ENCODE measurements at regions not wholly inside any gene's neighbourhood (a gene's known extent, or its start where the extent isn't known, plus 50 kb on each side); places are given as distances from the start of the nearest gene placed in this dataset.
"Not testable (repeated sequence)": the region's sequence is repeated elsewhere in the genome, so short reads cannot be mapped to it uniquely, and the experiment has no call there.

- DNase-seq (ENCODE audit: low read depth in 2 of 2) = no peak
Observed at GRCh38 chr1:95668165-95668564, 434.2 kb downstream of the RWDD3 start.

DNA sequence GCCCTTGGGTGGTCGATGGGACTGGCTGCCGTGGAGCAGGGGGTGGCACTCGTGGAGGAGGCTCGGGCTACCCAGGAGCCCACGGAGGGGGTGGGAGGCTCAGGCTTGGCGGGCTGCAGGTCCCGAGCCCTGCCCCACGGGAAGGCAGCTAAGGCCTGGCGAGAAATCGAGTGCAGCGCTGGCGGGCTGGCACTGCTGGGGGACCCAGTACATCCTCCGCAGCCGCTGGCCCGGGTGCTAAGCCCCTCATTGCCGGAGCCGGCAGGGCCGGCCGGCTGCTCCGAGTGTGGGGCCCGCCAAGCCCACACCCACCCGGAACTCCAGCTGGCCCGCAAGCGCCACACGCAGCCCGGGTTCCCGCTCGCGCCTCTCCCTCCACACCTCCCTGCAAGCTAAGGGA is 435.6 kb downstream of the RWDD3 start:
- DNase-seq (ENCODE audit: low read depth in 2 of 2) = not testable (repeated sequence)

DNA sequence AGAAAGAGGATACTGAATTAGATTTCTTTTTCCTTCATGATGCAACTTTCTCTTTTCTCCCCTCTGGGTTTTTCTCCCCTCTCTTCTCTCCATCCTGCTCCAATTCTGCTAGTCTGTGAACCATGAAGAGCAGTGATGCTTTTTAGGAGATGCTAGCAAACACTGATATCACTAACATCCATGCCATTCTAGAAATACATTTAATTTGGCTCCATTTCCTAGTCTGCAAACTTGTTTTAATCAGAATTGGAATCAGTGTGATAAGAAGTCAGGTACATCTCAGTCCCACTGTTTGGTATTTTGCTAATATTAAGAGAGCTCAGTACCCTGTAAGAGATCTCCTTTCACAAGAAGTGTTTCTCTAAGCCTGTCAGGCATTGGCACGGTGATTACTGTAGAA is 437.1 kb downstream of the RWDD3 start:
- no peak for DNase-seq (ENCODE audit: low read depth in 2 of 2)

DNA sequence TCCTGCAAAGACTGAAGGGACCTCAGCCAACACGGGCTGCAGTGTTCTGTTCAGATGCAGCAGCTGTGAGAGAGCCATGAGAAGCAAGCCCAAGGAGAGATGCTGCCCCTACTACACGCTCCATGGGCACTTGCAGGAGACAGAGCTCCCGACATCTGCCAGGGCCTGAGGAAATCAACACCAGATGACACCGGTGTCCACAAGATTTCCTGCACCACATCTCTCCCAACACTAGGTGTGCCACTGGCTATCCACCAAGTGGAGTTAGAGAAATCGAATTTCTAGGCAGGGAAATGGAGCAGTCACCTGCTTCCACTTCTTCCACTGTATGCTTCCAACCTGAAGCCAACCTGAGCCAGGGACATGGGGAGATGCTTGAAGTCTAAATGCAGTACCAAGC is 445.3 kb downstream of the RWDD3 start:
- no peak for DNase-seq (ENCODE audit: low read depth in 2 of 2)

GRCh38 chr1:95685081-95685480 is 451.1 kb downstream of the RWDD3 start:
- DNase-seq (ENCODE audit: low read depth in 2 of 2) = no peak

GRCh38 chr1:95686217-95686616 is 452.2 kb downstream of the RWDD3 start:
- DNase-seq (ENCODE audit: low read depth in 2 of 2) = no peak

- DNase-seq (ENCODE audit: low read depth in 2 of 2) = no peak
Observed at GRCh38 chr1:95699149-95699953, 465.3 kb downstream of the RWDD3 start.

GRCh38 chr1:95701450-95702173 is 467.6 kb downstream of the RWDD3 start:
- no peak for DNase-seq (ENCODE audit: low read depth in 2 of 2)

DNA sequence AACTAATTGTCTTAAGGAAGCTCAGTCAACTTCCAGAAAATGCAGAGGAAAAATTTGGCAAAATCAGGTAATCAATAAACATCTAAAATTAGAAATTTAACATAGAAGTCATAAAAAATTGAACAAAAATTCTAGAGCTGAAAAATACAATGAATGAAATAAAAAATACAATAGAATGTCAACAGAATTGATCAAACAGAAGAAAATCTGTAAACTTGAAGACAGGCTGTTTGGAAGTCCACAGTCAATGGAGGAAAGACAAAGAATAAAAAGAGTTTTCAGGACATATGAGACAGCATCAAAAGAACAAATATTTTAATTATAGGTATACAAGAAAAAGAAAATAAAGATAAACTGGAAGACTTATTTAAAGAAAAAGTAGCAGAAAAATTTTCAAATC is 469.0 kb downstream of the RWDD3 start:
- no peak for DNase-seq (ENCODE audit: low read depth in 2 of 2)

DNA sequence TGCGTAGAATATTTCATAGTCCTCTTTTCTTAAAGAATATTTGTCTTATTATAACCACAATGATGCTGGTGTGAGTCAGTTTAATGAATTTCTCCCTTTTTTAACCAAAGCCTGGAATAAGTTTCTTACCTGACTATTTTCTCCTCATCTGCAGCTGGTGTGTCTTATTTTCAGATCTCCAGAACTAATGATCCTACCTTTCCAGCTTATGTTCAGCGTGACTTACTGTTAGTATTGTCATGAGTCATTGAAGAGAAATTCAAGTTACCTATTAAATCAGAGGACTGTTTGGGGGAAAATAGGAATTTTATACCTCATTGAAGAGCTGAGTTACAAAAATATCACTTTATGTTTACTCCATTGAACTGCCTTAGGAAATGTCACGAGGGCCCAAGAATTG is 482.1 kb downstream of the RWDD3 start:
- DNase-seq (ENCODE audit: low read depth in 2 of 2) = no peak

- no peak for DNase-seq (ENCODE audit: low read depth in 2 of 2)
Observed at GRCh38 chr1:95716550-95716949, 482.5 kb downstream of the RWDD3 start.

- no peak for DNase-seq (ENCODE audit: low read depth in 2 of 2)
Observed at GRCh38 chr1:95723346-95723745, 489.3 kb downstream of the RWDD3 start.

GRCh38 chr1:95728841-95729240 is 494.8 kb downstream of the RWDD3 start:
- DNase-seq (ENCODE audit: low read depth in 2 of 2) = no peak

DNA sequence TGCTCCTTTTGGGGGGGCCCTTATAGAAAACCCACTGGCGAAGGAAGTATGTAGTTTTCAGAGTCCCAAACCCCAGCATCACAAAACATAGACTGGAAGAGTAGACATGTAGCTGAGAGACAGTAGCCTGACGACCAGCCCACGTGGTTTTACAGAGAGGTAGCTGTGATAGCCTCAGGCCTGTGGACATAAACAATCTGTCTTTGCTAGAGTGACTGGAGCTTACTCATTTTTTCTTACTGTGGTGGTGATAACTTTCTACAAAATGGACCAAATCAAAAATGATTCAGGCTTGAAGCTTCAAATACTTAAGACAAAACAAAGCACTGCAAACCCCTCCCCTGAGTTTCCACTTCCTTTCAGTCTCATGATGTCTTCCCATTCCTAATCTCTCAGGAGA is 497.0 kb downstream of the RWDD3 start:
- DNase-seq (ENCODE audit: low read depth in 2 of 2) = no peak

- DNase-seq (ENCODE audit: low read depth in 2 of 2) = no peak
Observed at GRCh38 chr1:95731466-95731865, 497.5 kb downstream of the RWDD3 start.

DNA sequence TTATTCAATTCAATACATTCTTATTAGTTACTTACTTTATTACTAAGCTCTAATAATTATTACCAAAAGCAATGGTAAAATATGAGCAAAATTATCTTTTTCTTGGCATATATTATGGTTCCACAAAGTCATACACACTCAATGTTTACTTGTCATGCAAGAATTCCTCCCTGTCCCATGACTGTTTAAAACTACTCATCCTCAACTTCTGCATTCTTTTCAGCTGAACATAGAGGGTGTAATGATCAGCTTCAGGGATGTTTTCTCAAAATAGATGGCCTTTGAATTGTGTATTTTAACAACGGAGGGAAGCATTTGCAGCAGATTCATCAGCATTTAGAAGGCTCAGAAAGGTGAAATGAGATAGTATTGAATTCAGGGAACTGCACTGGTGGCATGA is 499.0 kb downstream of the RWDD3 start:
- DNase-seq (ENCODE audit: low read depth in 2 of 2) = no peak

DNA sequence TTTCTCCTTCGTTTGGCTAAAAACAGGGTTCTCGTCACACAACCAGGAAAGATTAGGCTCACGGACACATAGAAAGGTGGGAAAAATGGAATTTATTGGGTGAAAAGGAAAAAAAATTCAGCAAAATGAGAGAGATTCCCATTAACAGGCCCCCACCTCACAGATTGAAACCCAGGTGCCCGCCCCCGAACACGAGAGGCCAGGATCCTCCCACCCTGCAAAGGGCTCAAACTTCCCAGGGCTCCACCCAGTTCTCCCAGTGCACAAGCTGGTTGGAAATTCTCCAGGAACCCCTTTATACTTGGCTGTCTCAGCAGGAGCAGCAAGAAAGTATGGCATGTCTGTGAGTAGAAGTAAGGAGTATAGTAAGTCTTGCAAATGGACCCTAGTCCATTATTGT is 499.7 kb downstream of the RWDD3 start:
- DNase-seq (ENCODE audit: low read depth in 2 of 2) = no peak

GRCh38 chr1:95734560-95734959 is 500.6 kb downstream of the RWDD3 start:
- no peak for DNase-seq (ENCODE audit: low read depth in 2 of 2)

- DNase-seq (ENCODE audit: low read depth in 2 of 2) = no peak
Observed at GRCh38 chr1:95742591-95743089, 508.6 kb downstream of the RWDD3 start.

DNA sequence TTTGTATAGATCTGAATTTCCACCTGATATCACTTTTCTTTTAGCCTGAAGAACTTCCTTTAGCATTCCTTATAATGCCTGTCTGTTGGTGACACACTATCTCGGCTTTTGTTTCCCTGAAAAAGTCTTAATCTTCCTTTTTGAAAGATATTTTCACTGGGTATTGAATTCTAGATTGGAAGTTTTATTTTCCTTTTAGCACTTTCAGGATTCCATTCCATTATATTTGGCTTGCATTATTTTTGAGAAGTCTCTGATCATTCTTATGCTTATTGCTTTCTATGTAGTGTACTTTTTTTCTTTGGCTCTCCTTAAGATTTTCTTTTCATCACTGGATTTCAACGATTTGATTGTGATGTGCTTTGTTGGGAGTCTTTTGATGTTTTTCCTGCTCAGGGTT is 510.7 kb downstream of the RWDD3 start:
- no peak for DNase-seq (ENCODE audit: low read depth in 2 of 2)

GRCh38 chr1:95752515-95753381 is 518.7 kb downstream of the RWDD3 start:
- no peak for DNase-seq (ENCODE audit: low read depth in 2 of 2)
